Kidney (tissue), 13 donors: ENCODE measurements at regions not wholly inside any gene's neighbourhood (a gene's known extent, or its start where the extent isn't known, plus 50 kb on each side); places are given as distances from the start of the nearest gene placed in this dataset.
"Not testable (repeated sequence)": the region's sequence is repeated elsewhere in the genome, so short reads cannot be mapped to it uniquely, and the experiment has no call there.

Experiments
- DNase-seq, 5 donors: peaks; one replicate each; pipeline ENCODE4 v3.0.0-alpha.2; 2013 to 2020
- FAIRE-seq: peaks from 2 replicates; lab custom pipeline; 2012; peaks lifted over from hg19 to GRCh38; lab: Jason Lieb, UNC
- H3K27ac ChIP-seq, 2 donors: one replicate each; pipeline ENCODE4 v1.7.0; 2013; ENCODE audit warnings: low read depth in 2 of 2, low read length in 2 of 2, inconsistent platforms in 1 of 2
- H3K27me3 ChIP-seq: one replicate; pipeline ENCODE4 v1.7.1; 2013; ENCODE audit warnings: low read length, inconsistent platforms; ENCODE audit not compliant: control insufficient read depth, insufficient read depth
- H3K36me3 ChIP-seq, 3 donors: one replicate each; pipeline versions ENCODE4 v1.7.0 to v1.7.1; 2013; ENCODE audit warnings: low read length in 3 of 3, control low read depth in 1 of 3, inconsistent platforms in 1 of 3; ENCODE audit not compliant: insufficient read depth in 3 of 3, control insufficient read depth in 2 of 3
- H3K4me1 ChIP-seq, 3 donors: one replicate each; pipeline versions ENCODE4 v1.7.0 to v1.7.1; 2013; ENCODE audit warnings: low read length in 3 of 3, inconsistent platforms in 1 of 3, low read depth in 1 of 3; ENCODE audit not compliant: control insufficient read depth in 2 of 3, insufficient read depth in 2 of 3
- H3K4me3 ChIP-seq, 3 donors: one replicate each; pipeline versions ENCODE4 v1.7.0 to v1.8.1; 2013; ENCODE audit warnings: low read length in 3 of 3, control low read depth in 1 of 3, inconsistent platforms in 1 of 3
- H3K9ac ChIP-seq, 3 donors: one replicate each; pipeline versions ENCODE4 v1.7.0 to v1.7.1; 2013; ENCODE audit warnings: low read length in 3 of 3, control low read depth in 1 of 3, inconsistent platforms in 1 of 3
- H3K9me3 ChIP-seq, 3 donors: one replicate each; pipeline versions ENCODE4 v1.7.0 to v1.7.1; 2013; ENCODE audit warnings: low read length in 3 of 3, control low read depth in 1 of 3, inconsistent platforms in 1 of 3; ENCODE audit not compliant: control insufficient read depth in 2 of 3, insufficient read depth in 1 of 3
- intact Hi-C: fragments of 100-400 bp; cut with DNase I; formaldehyde crosslinking; loops from one replicate; pipeline ENCODE4 v1.11.1; 2022
- TF ChIP-seq, protein P1 (sequence below): IDR thresholded peaks from 3 replicates; pipeline ENCODE4 v1.5.1; 2012; ENCODE audit warnings: mild to moderate bottlenecking, moderate library complexity, borderline replicate concordance; ENCODE audit not compliant: insufficient read depth; ENCODE audit errors: extremely low read depth
- donor health status: control.
- donor health status: control.
- donor health status: control.
- donor health status: control.
- donor health status: control.
- donor health status: DM: yes; HTN: yes; CAD: no.
- donor health status: Normal renal cell carcinoma (clear cell type).

DNA sequence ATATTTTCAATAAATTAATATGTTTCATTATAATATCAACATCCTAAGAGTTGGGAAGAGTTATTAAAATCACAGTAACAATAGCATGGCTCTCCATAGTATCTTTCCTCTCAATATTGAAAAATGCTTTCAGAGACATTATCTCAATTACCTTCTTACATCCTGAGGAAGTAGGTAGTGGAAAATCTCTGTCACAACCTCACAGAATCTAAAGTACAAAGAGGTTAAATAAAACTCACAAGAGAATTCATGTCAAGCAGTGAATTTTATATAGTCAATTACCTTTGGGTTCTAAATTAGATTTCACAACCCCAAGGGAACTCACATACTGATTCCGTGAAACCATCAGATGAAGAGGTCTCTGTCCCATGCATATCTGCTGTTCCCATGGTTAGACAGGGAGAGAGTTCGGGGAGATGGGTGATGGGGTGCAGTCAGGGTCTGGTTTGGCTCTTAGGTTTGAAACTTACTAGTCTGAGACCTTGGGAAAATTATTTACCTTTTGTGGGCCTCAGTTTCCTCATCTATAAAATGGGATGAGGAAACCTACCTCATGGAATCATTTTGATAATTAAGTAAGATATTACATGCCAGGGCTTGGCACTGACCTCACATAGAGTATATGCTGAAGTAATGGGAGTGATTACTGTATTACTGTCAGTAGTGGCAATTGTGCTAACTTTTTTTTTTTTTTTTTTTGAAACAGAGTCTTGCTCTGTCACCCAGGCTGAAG, 74.0 kb upstream of the SNX9 start:
- no peak overlapping the region for H3K4me3 ChIP-seq
- no peaks in the 10 kb centered on the region for H3K4me1 ChIP-seq
- TF ChIP-seq, protein P1, sequence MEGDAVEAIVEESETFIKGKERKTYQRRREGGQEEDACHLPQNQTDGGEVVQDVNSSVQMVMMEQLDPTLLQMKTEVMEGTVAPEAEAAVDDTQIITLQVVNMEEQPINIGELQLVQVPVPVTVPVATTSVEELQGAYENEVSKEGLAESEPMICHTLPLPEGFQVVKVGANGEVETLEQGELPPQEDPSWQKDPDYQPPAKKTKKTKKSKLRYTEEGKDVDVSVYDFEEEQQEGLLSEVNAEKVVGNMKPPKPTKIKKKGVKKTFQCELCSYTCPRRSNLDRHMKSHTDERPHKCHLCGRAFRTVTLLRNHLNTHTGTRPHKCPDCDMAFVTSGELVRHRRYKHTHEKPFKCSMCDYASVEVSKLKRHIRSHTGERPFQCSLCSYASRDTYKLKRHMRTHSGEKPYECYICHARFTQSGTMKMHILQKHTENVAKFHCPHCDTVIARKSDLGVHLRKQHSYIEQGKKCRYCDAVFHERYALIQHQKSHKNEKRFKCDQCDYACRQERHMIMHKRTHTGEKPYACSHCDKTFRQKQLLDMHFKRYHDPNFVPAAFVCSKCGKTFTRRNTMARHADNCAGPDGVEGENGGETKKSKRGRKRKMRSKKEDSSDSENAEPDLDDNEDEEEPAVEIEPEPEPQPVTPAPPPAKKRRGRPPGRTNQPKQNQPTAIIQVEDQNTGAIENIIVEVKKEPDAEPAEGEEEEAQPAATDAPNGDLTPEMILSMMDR: no peak
- intact Hi-C loops: no loop called here
- H3K9ac ChIP-seq: no peak overlapping the region
- H3K9me3 ChIP-seq: no peaks in the 10 kb centered on the region
- no peaks in the 10 kb centered on the region for H3K36me3 ChIP-seq
- H3K27ac ChIP-seq: no peak overlapping the region
- DNase-seq: no peak
- no peaks in the 10 kb centered on the region for H3K27me3 ChIP-seq
- FAIRE-seq: no peak

DNA sequence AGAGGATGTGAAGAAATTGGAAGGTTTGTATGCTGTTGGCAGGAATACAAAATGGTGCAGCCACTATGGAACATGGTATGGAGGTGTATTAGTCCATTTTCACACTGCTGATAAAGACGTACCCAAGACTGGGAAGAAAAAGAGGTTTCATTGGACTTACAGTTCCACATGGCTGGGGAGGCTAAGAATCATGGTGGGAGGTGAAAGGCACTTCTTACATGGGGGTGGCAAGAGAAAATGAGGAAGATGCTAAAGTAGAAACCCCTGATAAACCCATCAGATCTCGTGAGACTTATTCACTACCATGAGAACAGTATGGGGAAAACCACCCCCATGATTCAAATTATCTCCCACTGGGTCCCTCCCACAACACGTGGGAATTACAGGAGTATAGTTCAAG, 72.1 kb upstream of the SNX9 start:
- H3K9me3 ChIP-seq, DNase-seq, H3K4me1 ChIP-seq, H3K4me3 ChIP-seq, H3K27me3 ChIP-seq, H3K9ac ChIP-seq, H3K36me3 ChIP-seq, H3K27ac ChIP-seq, FAIRE-seq: not testable (repeated sequence)
- intact Hi-C loops: loop anchor here (10.0 kb wide), 1 partner anchor 104 kb away; no protein-coding TSS in a partner anchor

DNA sequence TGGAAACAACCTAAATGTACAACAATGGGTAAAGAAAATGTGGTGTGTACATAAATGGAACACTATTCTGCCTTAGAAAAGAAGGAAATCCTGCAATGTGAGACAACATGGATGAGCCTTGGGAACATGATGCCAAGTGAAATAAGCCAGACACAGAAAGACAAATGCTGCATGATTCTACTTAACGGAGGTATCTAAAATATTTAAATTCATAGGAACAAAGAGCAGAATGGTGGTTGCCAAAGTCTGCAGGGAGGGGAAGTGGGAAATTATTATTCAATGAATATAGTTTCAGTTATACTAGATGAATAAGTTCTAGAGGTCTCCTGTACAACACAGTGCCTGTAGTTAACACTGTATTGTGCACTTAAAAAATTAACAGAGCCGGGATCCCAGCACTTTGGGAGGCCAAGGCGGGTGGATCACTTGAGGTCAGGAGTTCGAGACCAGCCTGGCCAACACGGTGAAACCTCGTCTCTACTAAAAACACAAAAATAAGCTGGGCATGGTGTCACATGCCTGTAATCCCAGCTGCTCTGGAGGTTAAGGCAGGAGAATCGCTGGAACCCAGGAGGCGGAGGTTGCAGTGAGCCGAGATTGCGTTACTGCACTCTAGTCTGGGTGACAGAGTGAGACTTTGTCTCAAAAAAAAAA, 71.4 kb upstream of the SNX9 start:
- intact Hi-C loops: loop anchor here (10.0 kb wide), 1 partner anchor 103 kb away; no protein-coding TSS in a partner anchor
- TF ChIP-seq, protein P1: no peak
- H3K36me3 ChIP-seq: no peaks in the 10 kb centered on the region
- peaks cover 0 to 5% (median 3%) of the 10 kb centered on the region in 3 donors for H3K4me1 ChIP-seq
- no peak overlapping the region for H3K4me3 ChIP-seq
- DNase-seq (no peak), FAIRE-seq (no peak)
- H3K9ac ChIP-seq: no peak overlapping the region
- no peak overlapping the region for H3K27ac ChIP-seq
- H3K27me3 ChIP-seq: no peaks in the 10 kb centered on the region
- no peaks in the 10 kb centered on the region for H3K9me3 ChIP-seq

DNA sequence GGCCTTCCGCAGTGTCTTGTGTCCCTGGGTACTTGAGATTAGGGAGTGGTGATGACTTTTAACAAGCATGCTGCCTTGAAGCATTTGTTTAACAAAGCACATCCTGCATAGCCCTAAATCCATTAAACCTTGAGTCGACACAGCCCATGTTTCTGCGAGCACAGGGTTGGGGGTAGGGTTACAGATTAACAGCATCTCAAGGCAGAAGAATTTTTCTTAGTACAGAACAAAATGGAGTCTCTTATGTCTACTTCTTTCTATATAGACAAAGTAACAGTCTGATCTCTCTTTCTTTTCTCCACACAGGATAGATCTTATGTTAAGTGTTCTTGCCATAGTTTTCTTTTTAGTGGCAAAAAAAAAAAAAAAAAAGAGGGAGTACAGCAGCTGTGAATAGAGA, 70.2 kb upstream of the SNX9 start:
- intact Hi-C loops: loop anchor here (10.0 kb wide), 1 partner anchor 102 kb away; no protein-coding TSS in a partner anchor
- not testable (repeated sequence) for H3K4me3 ChIP-seq, H3K27ac ChIP-seq, DNase-seq, H3K36me3 ChIP-seq, H3K27me3 ChIP-seq, H3K9ac ChIP-seq, FAIRE-seq, H3K9me3 ChIP-seq
- H3K4me1 ChIP-seq: peaks cover 0 to 14% (median 10%) of the 10 kb centered on the region in 3 donors
